ENCODE measurements at regions not wholly inside any gene's neighbourhood (a gene's known extent, or its start where the extent isn't known, plus 50 kb on each side); places are given as distances from the start of the nearest gene placed in this dataset.

- no peak overlapping the region for H3K9ac ChIP-seq (ENCODE audit: low read length)
- no peak overlapping the region for H3K27ac ChIP-seq (ENCODE audit: low read depth, low read length)
- no peaks in the 10 kb centered on the region for H3K4me1 ChIP-seq (ENCODE audit: insufficient read depth, low read length)
- no peaks in the 10 kb centered on the region for H3K36me3 ChIP-seq (ENCODE audit: insufficient read depth, low read length)
- no peaks in the 10 kb centered on the region for H3K27me3 ChIP-seq (ENCODE audit: control insufficient read depth in 1 of 2, insufficient read depth in 2 of 2, low read length in 2 of 2)
- no peak overlapping the region for H3K4me3 ChIP-seq (ENCODE audit: low read depth in 1 of 2, low read length in 2 of 2)
- no peaks in the 10 kb centered on the region for H3K9me3 ChIP-seq (ENCODE audit: low read length)
Observed at GRCh38 chr22:48651036-48651890, 1176.4 kb downstream of the BRD1 start.

- Histone ChIP-seq H3K27me3 (ENCODE audit: control insufficient read depth in 1 of 2, insufficient read depth in 2 of 2, low read length in 2 of 2) (no peaks in the 10 kb centered on the region), H3K27ac (ENCODE audit: low read depth, low read length) (no peak overlapping the region), H3K9me3 (ENCODE audit: low read length) (no peaks in the 10 kb centered on the region), H3K4me1 (ENCODE audit: insufficient read depth, low read length) (no peaks in the 10 kb centered on the region), H3K9ac (ENCODE audit: low read length) (no peak overlapping the region), H3K36me3 (ENCODE audit: insufficient read depth, low read length) (no peaks in the 10 kb centered on the region), H3K4me3 (ENCODE audit: low read depth in 1 of 2, low read length in 2 of 2) (no peak overlapping the region)
Observed at GRCh38 chr22:48650323-48651035, 1177.2 kb downstream of the BRD1 start.

DNA sequence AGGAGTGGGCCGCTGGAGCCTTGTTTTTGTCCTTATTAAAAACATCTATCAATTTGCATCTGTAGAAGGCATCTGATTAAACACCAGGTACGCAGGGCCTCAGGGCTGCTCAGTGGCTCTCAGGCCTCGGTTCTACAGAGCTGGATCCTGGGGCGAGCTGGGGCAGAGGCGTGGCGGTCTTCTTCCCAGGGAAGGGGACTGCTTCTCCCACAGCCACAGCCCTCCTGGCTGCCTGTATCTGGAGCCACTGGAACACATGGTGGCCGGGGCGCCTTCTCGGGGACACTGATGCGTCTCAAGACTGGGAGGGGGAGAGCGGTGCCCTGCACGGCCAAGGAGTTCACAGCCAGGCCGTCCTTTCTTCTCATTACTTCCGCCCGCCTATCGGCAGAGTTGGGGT is 1178.2 kb downstream of the BRD1 start:
- Histone ChIP-seq H3K9ac (ENCODE audit: low read length) (no peak overlapping the region), H3K4me1 (ENCODE audit: insufficient read depth, low read length) (no peaks in the 10 kb centered on the region), H3K27me3 (ENCODE audit: control insufficient read depth in 1 of 2, insufficient read depth in 2 of 2, low read length in 2 of 2) (no peaks in the 10 kb centered on the region), H3K36me3 (ENCODE audit: insufficient read depth, low read length) (no peaks in the 10 kb centered on the region), H3K9me3 (ENCODE audit: low read length) (no peaks in the 10 kb centered on the region), H3K4me3 (ENCODE audit: low read depth in 1 of 2, low read length in 2 of 2) (no peak overlapping the region), H3K27ac (ENCODE audit: low read depth, low read length) (no peak overlapping the region)

- Histone ChIP-seq H3K4me1 (ENCODE audit: insufficient read depth, low read length) (no peaks in the 10 kb centered on the region), H3K36me3 (ENCODE audit: insufficient read depth, low read length) (no peaks in the 10 kb centered on the region), H3K9ac (ENCODE audit: low read length) (no peak overlapping the region), H3K27ac (ENCODE audit: low read depth, low read length) (no peak overlapping the region), H3K4me3 (ENCODE audit: low read depth in 1 of 2, low read length in 2 of 2) (no peak overlapping the region), H3K9me3 (ENCODE audit: low read length) (no peaks in the 10 kb centered on the region), H3K27me3 (ENCODE audit: control insufficient read depth in 1 of 2, insufficient read depth in 2 of 2, low read length in 2 of 2) (no peaks in the 10 kb centered on the region)
Observed at GRCh38 chr22:48649031-48649430, 1178.6 kb downstream of the BRD1 start.

DNA sequence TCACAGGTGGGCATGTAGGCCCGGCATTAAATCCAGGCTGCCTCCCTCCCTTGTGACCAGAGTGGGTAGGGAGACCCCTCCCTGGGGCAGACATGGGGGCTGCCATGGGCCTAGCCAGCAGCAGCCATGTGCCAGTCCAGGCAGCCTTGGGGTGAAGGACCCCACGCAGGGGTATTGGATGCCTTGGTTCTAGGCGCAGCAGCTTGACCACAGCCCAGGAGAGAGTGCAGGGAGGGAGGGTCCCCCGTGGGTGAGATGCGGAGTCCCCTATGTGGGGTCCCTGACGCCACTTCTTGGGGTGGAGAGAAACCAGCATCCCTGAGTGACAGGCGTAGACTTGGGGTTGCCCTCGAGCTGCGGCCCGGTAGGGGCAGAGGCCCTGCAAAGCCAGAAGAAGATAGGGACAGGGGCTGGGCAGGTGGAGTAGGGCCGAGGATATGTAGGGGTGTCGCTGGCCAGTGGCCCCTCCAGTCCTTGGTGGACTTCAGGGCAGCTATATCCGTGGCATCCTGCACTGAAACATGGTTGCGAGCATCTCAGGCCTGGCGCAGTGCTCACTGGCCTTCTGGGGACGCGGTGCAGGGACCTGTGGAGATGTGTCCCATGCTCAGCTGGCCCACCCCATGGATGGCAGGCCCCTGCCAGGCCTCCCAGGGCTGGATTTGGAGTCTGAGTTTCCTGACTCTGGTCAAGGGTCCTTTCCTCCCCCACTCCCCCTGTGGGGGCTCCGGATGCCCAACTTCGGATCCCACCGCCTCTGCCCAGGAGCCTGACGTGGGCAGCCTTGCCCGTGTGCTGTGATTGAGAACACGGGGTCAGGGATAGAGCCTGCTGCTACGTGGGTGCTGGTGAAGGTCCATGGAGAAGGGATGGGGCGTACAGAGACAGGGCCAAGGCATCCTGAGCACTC is 1179.8 kb downstream of the BRD1 start:
- H3K4me1 ChIP-seq (ENCODE audit: insufficient read depth, low read length): no peaks in the 10 kb centered on the region
- H3K4me3 ChIP-seq (ENCODE audit: low read depth in 1 of 2, low read length in 2 of 2): no peak overlapping the region
- H3K27ac ChIP-seq (ENCODE audit: low read depth, low read length): no peak overlapping the region

GRCh38 chr22:48647051-48647450 is 1180.6 kb downstream of the BRD1 start:
- no peaks in the 10 kb centered on the region for H3K27me3 ChIP-seq (ENCODE audit: control insufficient read depth in 1 of 2, insufficient read depth in 2 of 2, low read length in 2 of 2)
- no peaks in the 10 kb centered on the region for H3K4me1 ChIP-seq (ENCODE audit: insufficient read depth, low read length)
- no peaks in the 10 kb centered on the region for H3K9me3 ChIP-seq (ENCODE audit: low read length)
- no peak overlapping the region for H3K9ac ChIP-seq (ENCODE audit: low read length)
- H3K36me3 ChIP-seq (ENCODE audit: insufficient read depth, low read length): no peaks in the 10 kb centered on the region
- H3K4me3 ChIP-seq (ENCODE audit: low read depth in 1 of 2, low read length in 2 of 2): no peak overlapping the region
- H3K27ac ChIP-seq (ENCODE audit: low read depth, low read length): no peak overlapping the region

More for the DNA sequence above, 1179.8 kb downstream of the BRD1 start:
- no peak overlapping the region for H3K9ac ChIP-seq (ENCODE audit: low read length)
- H3K9me3 ChIP-seq (ENCODE audit: low read length): no peaks in the 10 kb centered on the region
- H3K36me3 ChIP-seq (ENCODE audit: insufficient read depth, low read length): no peaks in the 10 kb centered on the region
- no peaks in the 10 kb centered on the region for H3K27me3 ChIP-seq (ENCODE audit: control insufficient read depth in 1 of 2, insufficient read depth in 2 of 2, low read length in 2 of 2)

DNA sequence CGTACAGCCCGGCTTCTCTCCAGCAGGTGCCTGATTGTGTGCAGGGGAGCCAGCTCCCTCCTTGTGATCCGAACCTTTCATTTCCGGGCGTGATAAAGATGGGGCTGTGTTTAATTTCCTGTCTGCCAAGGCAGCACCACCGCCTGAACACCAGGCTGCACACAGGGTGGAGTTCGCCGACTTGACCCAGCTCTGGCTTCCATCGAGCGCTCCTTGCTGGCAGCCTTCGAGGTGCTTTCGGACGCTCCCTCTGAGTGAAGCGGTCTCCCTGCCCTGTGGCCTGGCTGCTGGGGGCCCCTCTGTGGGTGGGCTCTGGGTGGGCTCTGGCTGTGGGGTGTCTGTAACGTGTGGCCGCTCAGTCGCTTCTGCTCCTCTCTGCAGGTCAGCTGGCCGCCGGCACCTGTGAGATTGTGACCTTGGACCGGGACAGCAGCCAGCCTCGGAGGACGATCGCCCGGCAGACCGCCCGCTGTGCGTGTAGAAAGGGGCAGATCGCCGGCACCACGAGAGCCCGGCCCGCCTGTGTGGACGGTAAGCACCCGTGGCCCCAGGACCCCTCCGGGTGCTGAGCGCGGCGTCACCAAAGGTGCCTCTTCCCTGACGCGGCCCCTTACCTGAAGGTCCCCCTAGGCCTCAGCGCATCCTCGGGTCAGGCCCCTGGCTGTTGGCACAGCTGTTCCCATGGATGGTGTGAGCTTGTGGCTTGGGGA is 1181.3 kb downstream of the BRD1 start:
- H3K9me3 ChIP-seq (ENCODE audit: low read length): no peaks in the 10 kb centered on the region
- no peak overlapping the region for H3K9ac ChIP-seq (ENCODE audit: low read length)
- H3K36me3 ChIP-seq (ENCODE audit: insufficient read depth, low read length): no peaks in the 10 kb centered on the region
- H3K27ac ChIP-seq (ENCODE audit: low read depth, low read length): no peak overlapping the region
- H3K4me3 ChIP-seq (ENCODE audit: low read depth in 1 of 2, low read length in 2 of 2): no peak overlapping the region
- no peaks in the 10 kb centered on the region for H3K27me3 ChIP-seq (ENCODE audit: control insufficient read depth in 1 of 2, insufficient read depth in 2 of 2, low read length in 2 of 2)
- no peaks in the 10 kb centered on the region for H3K4me1 ChIP-seq (ENCODE audit: insufficient read depth, low read length)

GRCh38 chr22:48645766-48646165 is 1181.9 kb downstream of the BRD1 start:
- Histone ChIP-seq H3K9me3 (ENCODE audit: low read length) (no peaks in the 10 kb centered on the region), H3K36me3 (ENCODE audit: insufficient read depth, low read length) (no peaks in the 10 kb centered on the region), H3K4me1 (ENCODE audit: insufficient read depth, low read length) (no peaks in the 10 kb centered on the region), H3K27ac (ENCODE audit: low read depth, low read length) (no peak overlapping the region), H3K9ac (ENCODE audit: low read length) (no peak overlapping the region), H3K4me3 (ENCODE audit: low read depth in 1 of 2, low read length in 2 of 2) (no peak overlapping the region), H3K27me3 (ENCODE audit: control insufficient read depth in 1 of 2, insufficient read depth in 2 of 2, low read length in 2 of 2) (no peaks in the 10 kb centered on the region)

GRCh38 chr22:48644997-48645396 is 1182.7 kb downstream of the BRD1 start:
- no peaks in the 10 kb centered on the region for H3K4me1 ChIP-seq (ENCODE audit: insufficient read depth, low read length)
- no peak overlapping the region for H3K4me3 ChIP-seq (ENCODE audit: low read depth in 1 of 2, low read length in 2 of 2)
- H3K27ac ChIP-seq (ENCODE audit: low read depth, low read length): no peak overlapping the region
- H3K27me3 ChIP-seq (ENCODE audit: control insufficient read depth in 1 of 2, insufficient read depth in 2 of 2, low read length in 2 of 2): peaks cover 0 to 3% of the 10 kb centered on the region in 2 donors
- no peaks in the 10 kb centered on the region for H3K9me3 ChIP-seq (ENCODE audit: low read length)
- no peak overlapping the region for H3K9ac ChIP-seq (ENCODE audit: low read length)
- H3K36me3 ChIP-seq (ENCODE audit: insufficient read depth, low read length): no peaks in the 10 kb centered on the region

DNA sequence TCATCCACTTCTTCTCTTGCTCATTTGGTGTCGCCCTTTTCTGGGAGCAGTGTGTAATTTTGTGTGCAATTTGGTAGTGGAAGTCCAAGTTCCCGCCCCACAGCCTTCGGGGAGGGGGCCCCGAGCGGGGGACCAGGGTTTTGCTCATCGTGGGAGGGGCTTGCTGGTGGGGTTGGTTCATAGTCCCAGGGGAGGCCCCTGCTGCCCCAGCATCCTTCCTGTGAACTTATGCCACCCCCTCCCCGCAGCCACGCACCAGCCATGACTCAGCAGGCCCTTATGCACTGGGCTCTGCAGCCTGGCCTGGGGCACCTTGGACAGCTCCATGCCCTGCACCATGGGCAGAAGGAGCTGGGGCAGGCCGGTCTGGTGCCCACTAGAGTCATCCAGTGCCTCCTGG is 1183.6 kb downstream of the BRD1 start:
- H3K9me3 ChIP-seq (ENCODE audit: low read length): no peaks in the 10 kb centered on the region
- H3K27ac ChIP-seq (ENCODE audit: low read depth, low read length): no peak overlapping the region
- peaks cover 0 to 6% of the 10 kb centered on the region in 2 donors for H3K27me3 ChIP-seq (ENCODE audit: control insufficient read depth in 1 of 2, insufficient read depth in 2 of 2, low read length in 2 of 2)
- no peak overlapping the region for H3K9ac ChIP-seq (ENCODE audit: low read length)
- H3K36me3 ChIP-seq (ENCODE audit: insufficient read depth, low read length): no peaks in the 10 kb centered on the region
- no peak overlapping the region for H3K4me3 ChIP-seq (ENCODE audit: low read depth in 1 of 2, low read length in 2 of 2)
- no peaks in the 10 kb centered on the region for H3K4me1 ChIP-seq (ENCODE audit: insufficient read depth, low read length)
